GM21529 (cell line): ENCODE measurements at regions not wholly inside any gene's neighbourhood (a gene's known extent, or its start where the extent isn't known, plus 50 kb on each side); places are given as distances from the start of the nearest gene placed in this dataset.

Experiments used
- ATAC-seq: cut with Tn5 transposase; IDR thresholded peaks from one replicate; pipeline ENCODE4 v1.9.1; 2021; ENCODE audit not compliant: unreplicated experiment

DNA sequence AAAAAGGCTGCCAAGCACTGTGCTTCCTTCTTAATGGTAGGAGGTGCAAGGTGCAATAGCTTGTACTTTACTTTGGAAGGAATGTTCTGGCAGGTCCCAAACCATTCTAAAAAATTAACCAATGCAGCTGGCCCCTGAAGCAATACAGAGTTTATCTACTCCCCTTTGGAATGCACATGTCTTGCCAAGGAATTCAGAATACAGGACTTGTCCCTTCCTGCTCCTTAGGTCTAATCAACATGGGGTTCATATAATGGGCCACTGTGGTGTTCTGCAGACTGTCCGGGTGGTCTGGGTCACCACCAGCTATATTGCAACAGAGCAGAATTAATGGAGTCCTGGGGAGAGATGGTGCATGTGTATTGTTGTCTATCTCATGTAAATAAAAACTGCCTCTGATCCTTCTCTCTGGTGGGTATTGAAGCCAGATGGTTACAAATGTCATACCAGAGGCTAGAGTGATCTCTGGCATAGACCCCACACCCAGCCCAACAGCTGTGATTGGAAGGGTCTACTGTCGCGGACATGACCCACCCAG is 112.8 kb downstream of the RIPK4 start:
- ATAC-seq = no peak

DNA sequence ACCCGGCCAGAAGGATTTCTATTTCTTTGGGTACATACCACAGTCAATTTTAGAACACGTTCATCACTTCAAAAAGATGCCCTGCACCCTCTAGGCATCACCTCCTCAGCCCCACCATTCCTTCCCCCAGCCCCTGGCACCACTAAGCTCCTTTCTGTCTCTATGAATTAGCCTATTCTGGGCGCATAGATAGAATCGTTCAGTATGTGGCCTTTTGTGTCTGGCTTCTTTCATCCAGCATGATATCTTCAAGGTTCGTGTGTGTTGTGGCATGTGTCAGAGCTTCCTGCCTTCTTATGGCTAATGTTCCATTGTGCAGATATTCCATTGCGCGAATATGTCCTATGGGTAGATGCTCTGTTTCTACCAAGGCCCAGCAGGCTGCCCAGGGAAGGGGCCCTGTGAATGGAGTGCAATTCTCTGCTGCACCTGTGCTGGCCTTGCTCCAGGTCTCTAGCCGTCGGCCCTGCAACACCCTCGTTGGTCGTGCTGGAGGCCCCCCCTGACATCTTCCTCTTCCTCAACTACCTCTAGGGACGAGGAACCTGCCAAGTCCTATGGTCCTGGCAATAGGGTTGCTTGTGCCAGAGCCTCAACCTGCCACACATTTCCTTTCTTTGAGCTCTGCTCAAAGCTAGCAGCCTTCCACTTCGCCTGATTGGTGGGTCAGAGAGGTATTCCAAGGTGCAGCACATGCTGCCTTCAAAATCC is 113.5 kb downstream of the RIPK4 start:
- ATAC-seq = no peak

DNA sequence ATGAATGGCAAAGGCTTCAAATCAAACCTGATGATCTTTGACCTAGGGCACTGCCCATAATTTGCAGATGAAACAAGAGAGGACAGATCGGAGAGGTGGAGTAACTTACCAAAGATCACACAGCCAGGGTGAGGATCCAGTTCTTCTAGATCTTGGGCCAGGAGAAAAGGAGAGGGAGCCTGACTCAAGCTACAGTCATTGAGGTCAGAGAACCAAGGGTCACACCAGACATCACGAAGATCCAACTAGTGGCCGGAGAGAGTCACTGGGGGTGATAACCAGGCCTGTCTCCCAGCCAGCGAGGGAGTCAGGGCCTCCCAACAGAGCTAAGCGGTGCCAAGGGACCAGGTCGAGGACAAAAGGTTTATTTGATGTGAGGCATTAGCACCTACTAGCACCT is 115.0 kb downstream of the RIPK4 start:
- no peak for ATAC-seq

DNA sequence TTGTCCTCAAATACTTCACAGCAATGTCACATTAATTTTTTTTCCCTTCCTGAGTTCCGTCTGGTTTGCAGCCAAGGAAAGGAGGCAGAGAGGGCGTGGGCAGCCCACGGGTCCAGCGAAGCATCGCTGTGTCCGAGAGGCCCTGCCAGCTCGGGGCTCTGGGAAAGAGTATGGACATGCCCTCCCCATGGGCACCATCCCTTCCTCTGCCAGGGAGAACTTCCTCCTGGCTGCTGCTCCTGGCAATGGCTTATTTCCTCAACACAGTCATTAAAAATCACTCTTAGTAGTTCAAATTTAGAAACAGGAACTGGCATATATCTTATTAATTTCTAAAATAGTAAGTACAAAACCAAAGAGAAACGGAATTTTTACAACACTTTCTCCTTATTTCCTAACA is 115.4 kb downstream of the RIPK4 start:
- ATAC-seq = no peak

DNA sequence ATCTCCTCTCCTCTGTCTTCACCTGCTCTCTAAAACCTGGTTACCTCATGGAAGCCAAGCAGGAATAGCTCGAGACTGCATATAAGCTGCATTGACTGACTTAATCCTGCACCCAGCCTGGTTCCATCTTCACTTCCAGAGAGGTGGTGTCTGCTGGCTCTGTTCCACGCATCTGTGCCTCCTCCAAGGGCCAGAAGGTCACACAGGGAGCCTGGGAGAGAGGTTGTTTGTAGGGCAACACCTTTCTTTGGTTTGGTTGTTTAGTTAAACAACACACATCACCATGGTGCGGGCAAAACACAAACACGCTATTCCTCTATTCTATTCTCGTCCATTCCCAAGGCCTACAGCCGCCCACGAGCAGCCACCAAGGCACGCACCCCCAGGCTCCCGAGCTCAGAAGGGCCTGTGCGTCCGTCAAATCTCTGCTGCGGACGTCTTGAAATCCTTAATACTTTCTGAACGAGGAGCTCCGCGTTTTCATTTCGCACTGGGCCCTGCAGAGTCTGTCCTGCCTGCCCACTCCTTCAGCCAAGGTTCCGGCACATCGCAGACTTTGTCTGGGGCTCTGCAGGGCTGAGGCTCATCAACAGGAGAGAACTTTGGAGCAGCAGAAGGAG is 116.2 kb downstream of the RIPK4 start:
- no peak for ATAC-seq

DNA sequence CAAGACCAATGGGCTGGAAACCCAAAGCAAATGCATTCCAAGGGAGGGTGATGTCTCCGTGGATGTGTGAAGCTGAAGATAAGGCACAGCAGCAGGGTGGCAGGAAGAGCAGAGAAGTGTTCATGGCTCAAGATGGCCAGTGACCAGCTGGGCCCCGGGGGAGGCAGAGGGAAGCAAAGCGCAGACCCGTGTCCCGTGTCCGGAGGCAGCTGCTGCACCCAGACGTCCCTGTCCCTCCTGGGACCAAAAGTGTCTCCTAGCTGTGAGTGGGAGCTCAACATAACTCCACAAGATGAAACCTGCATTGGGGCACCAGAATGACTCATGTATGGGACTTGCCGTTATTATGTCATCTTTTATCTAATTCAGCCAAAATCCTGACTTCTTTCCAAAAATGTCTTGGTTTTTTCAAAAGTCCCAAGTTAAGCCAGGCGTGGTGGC is 118.2 kb downstream of the RIPK4 start:
- no peak for ATAC-seq

DNA sequence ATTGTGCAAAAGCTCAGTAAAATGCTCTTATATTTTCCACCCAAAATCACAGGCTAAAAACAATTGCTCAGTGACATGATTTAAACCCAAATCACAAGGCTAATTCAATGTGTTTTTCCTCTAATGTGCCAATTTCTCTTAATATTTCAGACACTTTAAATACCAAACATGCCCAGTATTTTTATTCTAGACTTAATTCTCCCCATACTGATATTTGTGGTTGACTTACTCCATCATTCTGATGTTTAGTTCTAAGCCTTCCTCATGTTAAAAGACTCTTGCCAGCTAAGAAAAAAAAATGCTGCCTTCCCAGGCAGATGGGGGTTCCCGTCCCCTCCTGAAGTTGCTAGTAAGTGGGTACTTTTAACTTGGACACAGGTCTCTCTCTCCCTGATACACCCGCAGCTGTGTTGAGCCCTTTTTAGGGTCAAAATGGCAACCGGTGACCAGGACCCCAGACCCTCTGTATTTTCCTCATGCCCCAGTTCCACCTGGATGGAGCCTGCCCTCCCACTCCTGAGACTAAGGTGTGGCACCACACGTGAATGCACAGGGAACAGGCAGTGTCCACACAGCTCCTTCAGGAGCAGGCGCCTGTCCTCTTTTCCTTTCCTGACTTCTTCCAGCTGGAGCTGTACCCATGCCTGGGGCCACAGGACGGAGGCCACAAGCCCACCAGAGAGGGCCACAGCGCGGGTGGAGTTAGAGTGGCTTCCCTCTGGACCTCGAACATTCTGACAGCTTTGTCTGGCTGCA is 118.9 kb downstream of the RIPK4 start:
- ATAC-seq = no peak

DNA sequence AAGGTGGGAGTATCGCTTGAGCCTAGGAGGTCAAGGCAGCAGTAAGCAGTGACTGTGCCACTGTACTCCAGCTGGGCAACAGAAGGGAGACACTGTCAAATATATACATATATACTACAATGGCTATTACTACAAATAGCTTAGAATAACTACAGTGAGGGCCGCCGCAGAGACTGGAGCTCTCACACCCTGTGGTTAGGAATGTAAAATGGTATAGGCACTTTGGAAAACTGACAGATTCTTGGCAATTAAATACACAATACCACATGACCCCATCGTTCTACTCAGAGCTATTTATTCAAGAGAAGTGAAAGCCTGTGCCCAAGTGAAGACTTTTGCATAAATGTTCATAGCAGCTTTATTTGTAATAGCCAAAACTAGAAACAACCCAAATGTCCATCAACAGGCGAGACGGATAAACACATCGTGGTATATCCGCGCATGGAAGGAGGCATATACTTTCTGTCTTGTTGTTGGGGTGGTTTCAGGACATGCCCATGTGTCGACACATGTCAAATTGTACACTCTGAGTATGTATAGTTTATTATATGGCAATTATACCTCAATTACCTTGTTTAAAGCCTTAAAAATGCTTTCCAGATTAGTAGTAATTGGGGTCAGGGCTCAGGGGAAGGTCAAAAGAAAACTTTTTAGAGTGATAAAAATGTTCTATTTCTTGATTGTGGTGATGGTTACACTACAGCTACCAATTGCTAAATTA is 123.4 kb downstream of the RIPK4 start:
- ATAC-seq = no peak

DNA sequence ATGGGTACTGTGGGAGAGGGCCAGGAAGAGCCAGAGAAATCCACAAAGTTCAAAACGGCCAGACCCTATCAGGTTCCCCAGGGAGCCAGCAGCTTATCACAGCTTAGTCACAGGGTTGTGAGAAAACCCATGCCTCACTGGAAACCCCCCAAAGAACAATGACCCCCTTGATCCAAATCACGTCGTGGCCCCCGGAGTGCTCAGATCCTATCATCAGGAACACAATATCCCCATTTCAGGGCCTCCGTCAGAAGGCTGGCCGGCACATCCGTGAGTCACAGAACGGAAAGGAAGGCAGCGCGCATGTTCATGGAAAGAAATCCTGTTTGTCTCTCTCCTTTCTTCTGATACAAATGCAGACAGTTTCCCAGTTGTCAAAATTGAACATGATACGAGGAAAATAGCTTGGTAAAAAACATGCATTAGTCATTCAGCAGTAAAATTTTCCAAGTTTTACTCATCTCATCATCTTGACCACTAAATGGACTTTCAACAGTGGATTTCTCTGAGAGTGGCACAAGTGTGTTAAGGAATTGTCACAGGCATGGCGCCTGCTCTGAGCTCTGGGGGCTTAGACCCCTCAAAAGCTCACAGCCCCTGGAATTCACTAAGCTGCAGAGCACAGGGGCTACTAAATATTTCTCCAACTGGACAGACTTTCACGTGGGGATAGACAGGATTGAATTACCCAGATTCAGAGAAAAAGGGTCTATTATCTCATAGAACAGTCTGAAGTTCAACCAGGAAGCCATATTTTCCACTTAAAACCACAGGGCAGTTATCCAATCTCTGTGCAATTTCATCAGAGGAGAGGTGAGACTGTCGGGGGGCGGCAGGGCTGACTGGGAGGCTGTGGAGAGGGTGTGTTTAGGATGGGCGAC is 124.8 kb downstream of the RIPK4 start:
- ATAC-seq = no peak

DNA sequence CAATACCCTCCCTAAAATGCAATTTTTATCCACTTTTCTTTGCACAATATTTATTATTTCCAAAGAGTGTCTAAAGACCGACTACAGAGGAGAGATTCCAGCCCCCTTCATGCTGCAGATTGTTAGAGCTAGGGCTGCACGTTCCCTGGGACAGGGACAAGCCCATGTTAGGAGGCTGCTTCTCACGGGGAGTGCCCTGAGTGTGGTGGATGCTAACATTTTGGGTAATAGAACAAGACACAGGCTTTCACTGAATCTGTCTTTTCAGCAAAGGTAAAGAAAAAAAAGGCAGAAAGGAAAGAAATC is 125.4 kb downstream of the RIPK4 start:
- no peak for ATAC-seq

DNA sequence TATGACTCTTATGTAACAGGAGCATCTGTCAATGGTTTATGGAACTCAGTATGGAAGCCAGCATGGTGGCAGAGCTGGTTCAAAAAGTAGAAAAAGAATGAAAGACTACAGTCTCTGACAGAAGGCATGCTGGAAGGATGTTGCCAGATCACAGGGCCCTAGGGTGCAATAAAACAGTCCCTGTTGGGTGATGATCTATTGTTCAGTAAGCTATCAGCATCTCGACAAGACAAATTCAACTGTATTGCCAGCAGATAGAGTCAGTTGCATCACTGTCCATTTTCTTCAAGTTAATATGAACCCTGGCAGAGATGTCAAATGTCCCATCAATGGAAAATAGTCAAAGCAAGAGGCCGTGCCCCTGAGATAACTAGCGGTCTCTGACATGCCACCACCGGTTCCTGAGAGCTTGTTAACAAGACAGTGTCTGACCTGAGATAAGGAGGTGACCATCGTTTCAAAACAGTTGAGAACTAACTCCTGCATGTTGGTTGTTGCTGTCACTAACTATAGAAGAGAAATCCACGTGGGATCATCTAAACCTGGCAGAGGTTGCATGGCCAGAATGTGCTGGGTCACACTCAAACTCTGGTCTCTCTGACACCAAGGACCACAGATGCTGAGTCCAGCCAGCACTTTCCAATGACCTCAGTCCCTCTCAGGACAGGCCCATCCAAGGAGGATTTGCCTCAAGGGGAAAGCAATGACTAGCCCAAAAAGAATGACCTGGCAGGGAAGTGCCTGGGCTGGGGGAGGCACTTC is 125.9 kb downstream of the RIPK4 start:
- no peak for ATAC-seq

DNA sequence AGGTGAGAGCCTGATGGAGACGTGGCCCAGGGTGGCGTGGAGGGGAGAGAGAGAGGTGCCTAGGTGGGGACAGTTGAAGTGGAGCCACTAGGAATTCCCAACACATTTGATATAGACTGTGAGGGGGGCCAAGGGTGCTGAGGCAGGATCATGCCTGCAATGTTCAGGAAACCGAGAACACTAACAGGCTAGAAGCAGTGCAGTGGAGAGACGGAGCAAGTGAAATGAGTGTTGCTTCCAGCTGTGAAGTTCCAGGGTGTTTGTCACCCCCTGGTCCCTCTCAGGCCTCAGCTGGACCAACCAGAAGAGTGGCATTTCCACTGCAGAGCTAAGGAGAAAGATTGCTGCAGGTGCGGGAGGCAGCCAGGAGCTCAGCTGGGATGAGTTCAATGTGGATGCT is 127.1 kb downstream of the RIPK4 start:
- no peak for ATAC-seq

DNA sequence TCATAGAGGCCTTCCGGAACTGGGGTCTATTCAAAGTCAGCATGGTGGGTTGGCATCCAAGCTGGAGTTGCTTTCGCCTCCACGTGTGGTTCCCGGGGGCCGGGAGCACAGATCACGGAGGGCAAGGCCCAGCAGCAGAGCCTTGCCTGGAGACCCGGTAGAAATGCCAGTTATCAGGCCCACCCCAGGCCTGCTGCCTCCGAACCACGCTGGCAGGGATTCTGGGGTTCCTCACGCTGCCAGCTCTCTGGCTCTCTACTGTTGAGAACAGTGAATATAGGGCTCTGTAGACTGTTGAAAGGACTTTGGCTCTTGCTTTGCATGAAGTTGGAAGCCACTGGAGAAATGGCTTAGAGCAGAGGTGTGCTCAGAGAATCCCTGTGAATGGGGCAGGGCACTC is 127.5 kb downstream of the RIPK4 start:
- ATAC-seq = no peak

DNA sequence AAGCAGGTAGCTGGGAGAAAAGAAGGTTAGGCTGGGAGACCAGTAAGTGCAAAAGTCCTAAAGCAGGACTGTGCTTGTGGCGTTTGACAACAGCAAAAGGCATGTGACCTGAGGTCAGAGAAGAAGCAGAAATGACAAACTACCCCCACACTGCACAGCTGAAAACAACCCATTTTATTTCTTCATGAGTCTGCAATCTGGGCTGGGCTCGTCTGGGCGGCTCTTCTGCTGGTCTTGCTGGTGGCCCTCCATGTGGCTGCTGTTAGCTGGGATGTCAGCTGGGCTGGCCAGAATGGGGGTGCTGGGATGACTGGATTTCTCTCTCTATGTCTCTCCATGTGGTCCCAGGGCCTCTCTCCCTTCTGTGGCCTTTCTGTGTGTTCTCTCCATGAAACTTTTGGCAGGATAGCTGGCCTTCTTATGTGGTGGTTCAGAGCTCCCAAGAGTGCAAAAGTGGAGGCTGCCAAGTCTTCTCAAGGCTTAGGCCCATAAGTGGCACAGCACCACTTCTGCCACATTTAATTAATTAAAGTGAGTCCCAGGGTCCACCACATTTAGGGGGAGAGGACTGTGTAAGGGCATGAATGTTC is 128.6 kb downstream of the RIPK4 start:
- ATAC-seq = no peak

DNA sequence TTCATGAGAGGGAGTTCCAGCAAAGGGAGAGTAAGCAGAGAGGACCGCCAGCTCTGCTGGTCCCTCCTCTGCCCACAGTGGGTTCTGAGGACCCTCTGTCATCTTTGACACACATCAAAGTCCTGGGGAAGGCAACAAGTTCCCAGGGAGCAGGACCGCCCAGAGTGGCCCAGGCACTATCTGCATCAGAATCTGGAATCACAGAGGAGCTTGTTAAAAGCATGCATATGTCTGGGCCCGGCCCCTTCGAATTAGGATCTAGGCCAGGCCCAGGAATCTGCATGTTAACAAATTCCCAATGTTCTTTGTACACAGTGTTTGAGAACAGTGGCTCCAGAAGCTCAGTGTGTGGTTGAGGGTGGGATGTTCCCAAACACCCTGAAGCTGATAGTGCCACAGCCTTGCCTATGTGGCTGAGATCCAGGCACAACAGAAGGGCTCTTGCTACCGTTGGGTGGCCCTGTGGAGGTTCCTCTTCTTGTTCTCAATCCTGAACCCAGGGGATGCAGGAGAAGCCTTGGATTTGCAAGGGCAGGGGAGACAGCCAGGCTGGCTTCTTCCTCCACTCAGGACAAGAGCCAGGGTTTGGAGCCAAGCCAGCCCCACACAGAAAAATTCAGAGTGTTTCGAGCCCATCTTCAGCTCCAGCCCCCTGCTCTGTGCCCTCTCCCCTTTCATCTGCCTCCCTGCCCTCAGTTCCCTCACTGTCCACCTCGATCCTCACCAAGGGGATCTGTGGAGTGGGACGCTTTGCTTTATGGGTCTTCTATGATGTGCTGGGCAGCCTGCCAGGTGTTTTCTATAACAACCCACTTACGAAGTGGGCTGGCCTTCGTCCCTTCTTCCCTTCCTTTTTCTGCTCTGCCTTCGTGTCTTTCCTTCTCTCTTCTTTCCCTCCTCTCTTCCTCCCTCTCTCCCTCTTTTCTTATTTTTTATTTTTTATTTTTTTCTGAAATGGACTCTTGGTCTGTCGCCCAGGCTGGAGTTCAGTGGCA is 129.0 kb upstream of the TMPRSS2 start:
- no peak for ATAC-seq

DNA sequence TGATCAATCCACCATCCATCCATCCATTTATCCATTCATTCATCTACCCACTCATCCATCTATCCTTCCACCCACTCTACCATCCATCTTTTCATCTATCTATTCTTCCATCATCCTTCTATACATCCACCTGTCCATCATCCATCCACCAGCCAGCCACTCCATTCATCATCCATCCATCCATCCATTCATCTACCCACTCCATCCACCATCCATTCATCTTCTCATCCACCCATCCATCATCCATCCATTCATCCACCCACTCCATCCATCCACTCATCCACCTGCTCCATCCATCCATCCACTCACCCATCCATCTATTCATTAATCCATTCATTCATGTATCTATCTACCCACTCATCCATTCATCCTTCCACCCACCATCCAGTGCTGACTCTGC is 127.9 kb upstream of the TMPRSS2 start:
- no peak for ATAC-seq

DNA sequence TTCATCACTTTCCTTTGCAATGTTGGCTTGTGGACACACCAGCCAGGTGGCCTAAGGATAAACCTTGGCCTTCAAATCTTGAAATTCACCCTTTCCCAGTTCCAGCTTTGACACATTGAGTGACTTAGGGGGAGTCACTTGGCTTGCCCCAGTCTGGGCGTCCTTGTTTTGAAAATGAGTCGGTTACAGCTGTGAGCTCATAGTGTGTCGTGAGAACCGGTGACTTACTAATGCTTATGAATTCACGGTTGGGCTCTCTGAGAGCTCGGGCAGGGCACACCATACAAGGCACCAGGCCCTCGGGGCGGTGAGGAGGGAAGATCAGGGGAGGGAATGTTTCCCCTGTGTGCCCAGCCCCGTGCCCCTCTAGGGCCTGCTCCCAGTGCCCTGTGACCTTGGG is 126.9 kb upstream of the TMPRSS2 start:
- ATAC-seq = no peak

DNA sequence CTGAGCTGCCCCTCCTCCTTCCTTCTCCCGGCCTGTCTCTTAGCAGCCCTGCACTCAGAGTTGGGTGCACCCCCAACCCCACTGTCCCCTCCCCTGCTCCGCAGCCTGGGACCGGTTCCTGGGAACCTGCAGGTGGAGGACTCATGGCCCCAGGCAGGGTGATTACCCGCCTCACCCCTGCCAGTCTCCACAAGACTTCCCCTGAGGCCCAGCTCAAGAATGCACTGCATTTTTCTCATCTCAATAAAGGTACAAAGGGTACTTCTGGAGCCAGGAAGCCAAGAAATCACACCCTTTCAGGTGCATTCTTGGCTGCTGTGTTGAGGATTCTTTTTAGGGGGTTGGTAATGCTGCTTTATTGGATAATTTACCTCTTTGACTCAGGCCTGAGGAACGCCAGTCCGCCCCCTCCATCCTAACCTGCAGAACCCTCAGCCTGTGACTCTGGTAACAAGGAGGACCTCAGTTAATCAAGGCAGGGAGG is 126.3 kb upstream of the TMPRSS2 start:
- no peak for ATAC-seq
